ENCODE measurements at regions not wholly inside any gene's neighbourhood (a gene's known extent, or its start where the extent isn't known, plus 50 kb on each side); places are given as distances from the start of the nearest gene placed in this dataset.

DNA sequence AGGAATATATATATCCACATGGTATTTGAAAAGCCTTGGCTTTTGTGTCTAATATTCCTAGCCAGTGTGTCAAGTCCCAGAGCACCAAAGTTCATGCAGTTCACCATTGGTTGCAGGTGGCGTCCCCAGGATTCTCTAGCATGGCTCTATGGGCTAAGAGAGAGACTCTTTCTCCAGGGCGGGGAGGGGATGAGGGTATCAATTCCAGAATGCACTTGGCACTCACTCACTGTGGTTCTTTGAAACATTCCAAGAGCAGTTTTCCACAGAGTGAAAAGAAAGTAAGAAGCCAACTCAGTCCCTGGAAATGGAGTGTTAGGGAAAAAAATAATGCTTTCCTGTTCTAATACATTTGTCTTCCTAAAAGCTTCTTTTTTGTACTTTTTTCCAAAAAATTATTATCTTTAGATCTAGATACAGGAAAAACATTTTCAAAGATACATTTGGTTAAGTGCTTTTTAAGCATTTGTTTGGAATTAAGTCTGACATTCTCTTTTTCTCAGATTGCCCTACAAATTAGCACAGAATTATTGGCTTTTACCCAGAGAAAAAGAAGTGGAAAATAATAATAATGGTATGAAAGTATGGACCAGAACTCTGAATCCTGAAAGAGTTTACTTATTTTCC, 239.9 kb downstream of the PAX3 start:
- no peaks in the 10 kb centered on the region for H3K79me2 ChIP-seq (ENCODE audit: insufficient read depth)
- H3K4me3 ChIP-seq, result no peak overlapping the region
- 31 to 32% methylated on average over 2 of the region's 2 CpGs for WGBS, 2 experiments (ENCODE audit: low coverage in 1 of 2, low lambda C conversion rate in 2 of 2, missing lambda C conversion rate in 2 of 2)
- H3K4me1 ChIP-seq (ENCODE audit: insufficient read depth), result no peaks in the 10 kb centered on the region
- DNase-seq, result no peak
- no peaks in the 10 kb centered on the region for H3K36me3 ChIP-seq (ENCODE audit: low read depth)
- in situ Hi-C loops (cut with MboI), result loop anchor here (25.0 kb wide), 1 partner anchor 503 kb away; no protein-coding TSS in a partner anchor
- no peaks in the 10 kb centered on the region for H4K20me1 ChIP-seq (ENCODE audit: insufficient read depth)
- H2AFZ ChIP-seq, result no peak overlapping the region
- H3K4me2 ChIP-seq (ENCODE audit: unreplicated experiment), result no peak overlapping the region
- H3K27me3 ChIP-seq (replicated peaks; ENCODE audit: insufficient read depth), result peaks cover 67% of the 10 kb centered on the region
- no peak for TF ChIP-seq EZH2 (IDR thresholded peaks at IDR 0.05; ENCODE audit: insufficient read depth, poor library complexity, severe bottlenecking)
- TF ChIP-seq EZH2phosphoT487 (IDR thresholded peaks at IDR 0.05; ENCODE audit: insufficient read depth, low read depth), result no peak
- H3K9me3 ChIP-seq (ENCODE audit: low read depth), result no peaks in the 10 kb centered on the region
- no peak overlapping the region for H3K9ac ChIP-seq
- H3F3A ChIP-seq (ENCODE audit: insufficient read depth), result no peaks in the 10 kb centered on the region
- no peak overlapping the region for H3K27ac ChIP-seq
- H3K9me2 ChIP-seq (ENCODE audit: insufficient read depth), result no peaks in the 10 kb centered on the region

DNA sequence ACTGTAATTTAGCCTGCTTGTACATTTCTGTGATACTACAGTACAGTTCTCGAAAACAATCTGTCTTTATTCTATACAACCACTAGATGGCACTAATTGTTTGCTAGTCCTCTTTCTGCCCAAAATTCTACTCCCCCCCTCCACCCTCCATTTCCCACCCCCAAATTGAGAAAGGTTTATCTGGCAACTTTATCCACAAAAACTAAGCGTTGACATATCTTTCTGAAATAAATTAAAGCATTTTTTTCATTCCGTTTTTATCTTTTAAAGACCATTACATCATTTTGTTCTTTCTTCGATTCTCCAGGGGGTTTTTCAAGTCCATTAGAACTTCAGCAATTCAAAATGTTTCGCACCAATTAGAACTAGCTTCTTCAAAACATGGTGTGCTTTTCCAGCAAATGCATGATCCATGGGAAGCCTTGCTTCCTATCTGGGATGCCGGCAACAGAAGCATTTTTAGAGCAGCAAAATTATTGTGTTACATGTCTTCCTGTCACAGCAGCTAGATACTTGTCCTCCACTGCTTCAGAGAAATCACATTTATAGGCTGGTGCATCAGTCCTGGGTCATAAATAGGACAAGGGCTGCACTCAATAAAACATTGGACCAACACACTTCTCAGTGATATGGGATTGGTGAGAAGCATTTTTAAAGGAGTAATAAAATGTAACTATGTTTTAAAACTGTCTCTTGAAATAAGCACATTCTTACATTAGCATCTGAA, 241.3 kb downstream of the PAX3 start:
- 8 to 13% methylated on average over 6 of the region's 6 CpGs for WGBS, 2 experiments (ENCODE audit: low coverage in 1 of 2, low lambda C conversion rate in 2 of 2, missing lambda C conversion rate in 2 of 2)
- Histone ChIP-seq H4K20me1 (ENCODE audit: insufficient read depth) (no peaks in the 10 kb centered on the region), H3K79me2 (ENCODE audit: insufficient read depth) (no peaks in the 10 kb centered on the region), H3F3A (ENCODE audit: insufficient read depth) (no peaks in the 10 kb centered on the region), H2AFZ (no peak overlapping the region), H3K4me3 (no peak overlapping the region), H3K4me1 (ENCODE audit: insufficient read depth) (no peaks in the 10 kb centered on the region), H3K9ac (no peak overlapping the region), H3K27ac (no peak overlapping the region), H3K36me3 (ENCODE audit: low read depth) (no peaks in the 10 kb centered on the region), H3K9me3 (ENCODE audit: low read depth) (no peaks in the 10 kb centered on the region), H3K27me3 (replicated peaks; ENCODE audit: insufficient read depth) (peaks cover 80% of the 10 kb centered on the region), H3K9me2 (ENCODE audit: insufficient read depth) (no peaks in the 10 kb centered on the region), H3K4me2 (ENCODE audit: unreplicated experiment) (no peak overlapping the region)
- TF ChIP-seq EZH2phosphoT487 (IDR thresholded peaks at IDR 0.05; ENCODE audit: insufficient read depth, low read depth) (no peak), EZH2 (IDR thresholded peaks at IDR 0.05; ENCODE audit: insufficient read depth, poor library complexity, severe bottlenecking) (no peak)
- in situ Hi-C loops (cut with MboI), result loop anchor here (25.0 kb wide), 1 partner anchor 505 kb away; no protein-coding TSS in a partner anchor
- DNase-seq, result peak; percentile 52

DNA sequence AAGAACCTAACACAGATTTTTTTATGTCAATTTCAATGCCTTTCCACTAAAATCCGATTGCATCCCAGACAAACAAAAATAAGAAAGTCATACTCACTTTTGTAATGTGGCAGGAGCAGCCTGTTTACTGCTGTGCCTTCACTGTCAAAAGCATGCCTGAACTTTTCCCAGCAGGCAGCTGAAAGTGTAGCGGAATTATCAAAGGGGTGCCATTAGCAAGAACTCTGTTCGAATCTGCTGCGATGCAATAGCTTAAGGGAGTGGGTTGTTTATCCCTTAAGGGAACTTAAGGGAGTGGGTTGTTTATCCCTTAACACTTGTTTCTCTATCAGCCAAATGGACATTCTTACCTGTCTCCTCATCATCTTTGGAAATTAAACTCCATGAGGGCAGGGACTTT, 243.5 kb downstream of the PAX3 start:
- no peaks in the 10 kb centered on the region for H3K79me2 ChIP-seq (ENCODE audit: insufficient read depth)
- no peaks in the 10 kb centered on the region for H3K9me3 ChIP-seq (ENCODE audit: low read depth)
- no peak for DNase-seq
- TF ChIP-seq EZH2 (IDR thresholded peaks at IDR 0.05; ENCODE audit: insufficient read depth, poor library complexity, severe bottlenecking) (no peak), EZH2phosphoT487 (IDR thresholded peaks at IDR 0.05; ENCODE audit: insufficient read depth, low read depth) (no peak)
- H3K27ac ChIP-seq, result no peak overlapping the region
- H3K4me2 ChIP-seq (ENCODE audit: unreplicated experiment), result no peak overlapping the region
- H3F3A ChIP-seq (ENCODE audit: insufficient read depth), result no peaks in the 10 kb centered on the region
- no peaks in the 10 kb centered on the region for H3K9me2 ChIP-seq (ENCODE audit: insufficient read depth)
- H3K36me3 ChIP-seq (ENCODE audit: low read depth), result no peaks in the 10 kb centered on the region
- H2AFZ ChIP-seq, result no peak overlapping the region
- in situ Hi-C loops (cut with MboI), result loop anchor here (25.0 kb wide), 1 partner anchor 507 kb away; no protein-coding TSS in a partner anchor
- peaks cover 77% of the 10 kb centered on the region for H3K27me3 ChIP-seq (replicated peaks; ENCODE audit: insufficient read depth)
- no peaks in the 10 kb centered on the region for H3K4me1 ChIP-seq (ENCODE audit: insufficient read depth)
- WGBS, 2 experiments (ENCODE audit: low coverage in 1 of 2, low lambda C conversion rate in 2 of 2, missing lambda C conversion rate in 2 of 2), result 31 to 35% methylated on average over 4 of the region's 4 CpGs
- H3K9ac ChIP-seq, result no peak overlapping the region
- H3K4me3 ChIP-seq, result no peak overlapping the region
- no peaks in the 10 kb centered on the region for H4K20me1 ChIP-seq (ENCODE audit: insufficient read depth)

DNA sequence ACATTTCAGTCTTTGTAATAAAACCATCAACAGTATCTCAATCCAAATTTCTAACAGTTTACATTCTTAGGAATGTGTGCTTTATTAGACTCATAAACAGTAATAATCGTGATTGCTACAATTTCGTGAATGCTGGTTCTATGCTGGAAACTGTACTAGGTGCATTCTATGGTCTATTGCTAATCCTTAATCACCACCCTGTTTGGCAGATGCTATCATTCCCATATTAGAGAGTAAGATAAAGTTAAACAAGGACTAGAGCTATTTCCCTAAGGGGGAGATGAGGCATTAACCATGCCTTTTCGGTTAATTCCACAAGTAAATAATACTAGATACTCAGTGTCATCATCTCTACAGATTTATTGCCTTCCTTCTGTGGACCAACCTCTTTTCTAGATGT, 244.0 kb downstream of the PAX3 start:
- Histone ChIP-seq H4K20me1 (ENCODE audit: insufficient read depth) (no peaks in the 10 kb centered on the region), H3K27ac (no peak overlapping the region), H3K4me2 (ENCODE audit: unreplicated experiment) (no peak overlapping the region), H3K79me2 (ENCODE audit: insufficient read depth) (no peaks in the 10 kb centered on the region), H3F3A (ENCODE audit: insufficient read depth) (no peaks in the 10 kb centered on the region), H3K36me3 (ENCODE audit: low read depth) (no peaks in the 10 kb centered on the region), H3K27me3 (replicated peaks; ENCODE audit: insufficient read depth) (peaks cover 72% of the 10 kb centered on the region), H3K9ac (no peak overlapping the region), H3K9me3 (ENCODE audit: low read depth) (no peaks in the 10 kb centered on the region), H2AFZ (no peak overlapping the region), H3K4me1 (ENCODE audit: insufficient read depth) (no peaks in the 10 kb centered on the region), H3K4me3 (no peak overlapping the region), H3K9me2 (ENCODE audit: insufficient read depth) (no peaks in the 10 kb centered on the region)
- DNase-seq, result peak; percentile 46
- TF ChIP-seq EZH2 (IDR thresholded peaks at IDR 0.05; ENCODE audit: insufficient read depth, poor library complexity, severe bottlenecking) (no peak), EZH2phosphoT487 (IDR thresholded peaks at IDR 0.05; ENCODE audit: insufficient read depth, low read depth) (peak; percentile 94)
- in situ Hi-C loops (cut with MboI), result loop anchor here (25.0 kb wide), 1 partner anchor 507 kb away; no protein-coding TSS in a partner anchor
- 15 to 16% methylated on average over 3 of the region's 3 CpGs for WGBS, 2 experiments (ENCODE audit: low coverage in 1 of 2, low lambda C conversion rate in 2 of 2, missing lambda C conversion rate in 2 of 2)
